ENCODE measurements at regions not wholly inside any gene's neighbourhood (a gene's known extent, or its start where the extent isn't known, plus 50 kb on each side); places are given as distances from the start of the nearest gene placed in this dataset.

DNA sequence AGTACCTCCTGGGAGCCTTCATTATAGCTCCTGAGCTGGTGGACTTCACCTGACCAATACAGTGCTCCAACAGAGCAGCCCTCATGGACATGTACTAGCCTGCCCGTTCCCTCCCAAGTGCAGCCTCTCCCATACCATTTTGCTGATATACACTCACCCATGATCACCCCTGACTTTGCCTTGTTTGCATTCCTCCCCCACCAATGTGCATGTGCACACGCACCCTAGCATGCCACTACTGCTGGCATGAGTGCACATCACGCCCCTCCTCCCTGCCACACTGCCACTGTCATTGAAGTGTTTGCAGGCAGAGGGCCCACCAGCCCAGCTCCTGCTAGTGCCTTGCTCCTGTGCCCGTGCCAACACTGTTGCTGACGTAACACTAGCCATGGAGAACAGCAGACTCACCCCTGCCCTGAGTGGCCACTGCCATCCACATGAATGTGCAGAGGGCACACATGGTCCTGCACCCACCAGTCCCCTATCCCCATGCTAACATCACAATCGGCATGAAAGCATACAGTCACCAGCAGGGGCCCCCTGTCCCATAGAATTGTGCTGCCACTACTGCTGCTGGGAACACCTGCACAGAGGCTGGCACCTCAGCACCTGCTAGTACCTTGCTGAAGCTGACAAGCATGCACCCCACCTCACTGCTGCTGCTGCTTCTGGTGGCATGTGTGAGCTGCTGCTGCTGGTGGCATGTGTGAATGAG lies 110.3 kb downstream of the SINHCAF start:
- H3K36me3 Mint-ChIP-seq, result no peaks in the 10 kb centered on the region
- H3K27ac Mint-ChIP-seq, result no peak overlapping the region

DNA sequence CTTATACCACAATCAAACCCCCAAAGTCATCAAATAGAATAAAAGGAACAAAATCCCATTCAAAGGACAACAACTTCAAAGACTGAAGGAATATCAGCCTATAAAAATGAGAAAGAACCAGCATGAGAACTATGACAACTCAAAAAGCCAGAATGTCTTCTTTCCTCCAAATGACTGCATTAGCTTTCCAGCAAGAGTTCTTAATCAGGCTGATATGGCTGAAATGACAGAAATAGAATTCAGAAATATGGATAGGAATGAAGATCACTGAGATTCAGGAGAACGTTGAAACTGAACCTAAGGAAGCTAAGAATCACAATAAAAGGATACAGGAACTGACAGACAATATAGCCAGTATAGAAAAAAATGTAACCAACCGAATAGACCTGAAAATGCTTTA lies 109.5 kb downstream of the SINHCAF start:
- no peak for ATAC-seq
- Mint-ChIP-seq H3K36me3 (no peaks in the 10 kb centered on the region), H3K27me3 (ENCODE audit: low read depth) (peaks cover 25% of the 10 kb centered on the region), H3K9me3 (0 out of 2 replicates have a peak, but pooled peaks cover 6% of the 10 kb centered on the region), H3K4me3 (no peak overlapping the region), H3K27ac (no peak overlapping the region), H3K4me1 (peaks cover 46% of the 10 kb centered on the region)
- no peak for DNase-seq (ENCODE audit: low spot score)
- CTCF ChIA-PET, result interaction anchor here (0.9 to 1.3 kb wide), 2 partner anchors 55 to 230 kb away, joined by 3 to 4 read pairs; no protein-coding TSS in a partner anchor
- TF ChIP-seq, protein P1, sequence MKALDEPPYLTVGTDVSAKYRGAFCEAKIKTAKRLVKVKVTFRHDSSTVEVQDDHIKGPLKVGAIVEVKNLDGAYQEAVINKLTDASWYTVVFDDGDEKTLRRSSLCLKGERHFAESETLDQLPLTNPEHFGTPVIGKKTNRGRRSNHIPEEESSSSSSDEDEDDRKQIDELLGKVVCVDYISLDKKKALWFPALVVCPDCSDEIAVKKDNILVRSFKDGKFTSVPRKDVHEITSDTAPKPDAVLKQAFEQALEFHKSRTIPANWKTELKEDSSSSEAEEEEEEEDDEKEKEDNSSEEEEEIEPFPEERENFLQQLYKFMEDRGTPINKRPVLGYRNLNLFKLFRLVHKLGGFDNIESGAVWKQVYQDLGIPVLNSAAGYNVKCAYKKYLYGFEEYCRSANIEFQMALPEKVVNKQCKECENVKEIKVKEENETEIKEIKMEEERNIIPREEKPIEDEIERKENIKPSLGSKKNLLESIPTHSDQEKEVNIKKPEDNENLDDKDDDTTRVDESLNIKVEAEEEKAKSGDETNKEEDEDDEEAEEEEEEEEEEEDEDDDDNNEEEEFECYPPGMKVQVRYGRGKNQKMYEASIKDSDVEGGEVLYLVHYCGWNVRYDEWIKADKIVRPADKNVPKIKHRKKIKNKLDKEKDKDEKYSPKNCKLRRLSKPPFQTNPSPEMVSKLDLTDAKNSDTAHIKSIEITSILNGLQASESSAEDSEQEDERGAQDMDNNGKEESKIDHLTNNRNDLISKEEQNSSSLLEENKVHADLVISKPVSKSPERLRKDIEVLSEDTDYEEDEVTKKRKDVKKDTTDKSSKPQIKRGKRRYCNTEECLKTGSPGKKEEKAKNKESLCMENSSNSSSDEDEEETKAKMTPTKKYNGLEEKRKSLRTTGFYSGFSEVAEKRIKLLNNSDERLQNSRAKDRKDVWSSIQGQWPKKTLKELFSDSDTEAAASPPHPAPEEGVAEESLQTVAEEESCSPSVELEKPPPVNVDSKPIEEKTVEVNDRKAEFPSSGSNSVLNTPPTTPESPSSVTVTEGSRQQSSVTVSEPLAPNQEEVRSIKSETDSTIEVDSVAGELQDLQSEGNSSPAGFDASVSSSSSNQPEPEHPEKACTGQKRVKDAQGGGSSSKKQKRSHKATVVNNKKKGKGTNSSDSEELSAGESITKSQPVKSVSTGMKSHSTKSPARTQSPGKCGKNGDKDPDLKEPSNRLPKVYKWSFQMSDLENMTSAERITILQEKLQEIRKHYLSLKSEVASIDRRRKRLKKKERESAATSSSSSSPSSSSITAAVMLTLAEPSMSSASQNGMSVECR (CRISPR knock-in tag; IDR thresholded peaks at IDR 0.05; ENCODE audit: borderline replicate concordance), result no peak
- TF ChIP-seq, protein P2, sequence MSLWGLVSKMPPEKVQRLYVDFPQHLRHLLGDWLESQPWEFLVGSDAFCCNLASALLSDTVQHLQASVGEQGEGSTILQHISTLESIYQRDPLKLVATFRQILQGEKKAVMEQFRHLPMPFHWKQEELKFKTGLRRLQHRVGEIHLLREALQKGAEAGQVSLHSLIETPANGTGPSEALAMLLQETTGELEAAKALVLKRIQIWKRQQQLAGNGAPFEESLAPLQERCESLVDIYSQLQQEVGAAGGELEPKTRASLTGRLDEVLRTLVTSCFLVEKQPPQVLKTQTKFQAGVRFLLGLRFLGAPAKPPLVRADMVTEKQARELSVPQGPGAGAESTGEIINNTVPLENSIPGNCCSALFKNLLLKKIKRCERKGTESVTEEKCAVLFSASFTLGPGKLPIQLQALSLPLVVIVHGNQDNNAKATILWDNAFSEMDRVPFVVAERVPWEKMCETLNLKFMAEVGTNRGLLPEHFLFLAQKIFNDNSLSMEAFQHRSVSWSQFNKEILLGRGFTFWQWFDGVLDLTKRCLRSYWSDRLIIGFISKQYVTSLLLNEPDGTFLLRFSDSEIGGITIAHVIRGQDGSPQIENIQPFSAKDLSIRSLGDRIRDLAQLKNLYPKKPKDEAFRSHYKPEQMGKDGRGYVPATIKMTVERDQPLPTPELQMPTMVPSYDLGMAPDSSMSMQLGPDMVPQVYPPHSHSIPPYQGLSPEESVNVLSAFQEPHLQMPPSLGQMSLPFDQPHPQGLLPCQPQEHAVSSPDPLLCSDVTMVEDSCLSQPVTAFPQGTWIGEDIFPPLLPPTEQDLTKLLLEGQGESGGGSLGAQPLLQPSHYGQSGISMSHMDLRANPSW (CRISPR knock-in tag; conservative IDR thresholded peaks at IDR 0.05; ENCODE audit: low read depth), result no peak
- TF ChIP-seq, protein P3, sequence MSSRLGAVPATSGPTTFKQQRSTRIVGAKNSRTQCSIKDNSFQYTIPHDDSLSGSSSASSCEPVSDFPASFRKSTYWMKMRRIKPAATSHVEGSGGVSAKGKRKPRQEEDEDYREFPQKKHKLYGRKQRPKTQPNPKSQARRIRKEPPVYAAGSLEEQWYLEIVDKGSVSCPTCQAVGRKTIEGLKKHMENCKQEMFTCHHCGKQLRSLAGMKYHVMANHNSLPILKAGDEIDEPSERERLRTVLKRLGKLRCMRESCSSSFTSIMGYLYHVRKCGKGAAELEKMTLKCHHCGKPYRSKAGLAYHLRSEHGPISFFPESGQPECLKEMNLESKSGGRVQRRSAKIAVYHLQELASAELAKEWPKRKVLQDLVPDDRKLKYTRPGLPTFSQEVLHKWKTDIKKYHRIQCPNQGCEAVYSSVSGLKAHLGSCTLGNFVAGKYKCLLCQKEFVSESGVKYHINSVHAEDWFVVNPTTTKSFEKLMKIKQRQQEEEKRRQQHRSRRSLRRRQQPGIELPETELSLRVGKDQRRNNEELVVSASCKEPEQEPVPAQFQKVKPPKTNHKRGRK (CRISPR knock-in tag; IDR thresholded peaks at IDR 0.05; ENCODE audit: borderline replicate concordance), result no peak
- TF ChIP-seq NR3C1 (CRISPR knock-in tag; conservative IDR thresholded peaks at IDR 0.05; ENCODE audit: low read depth), result no peak
- TF ChIP-seq, protein P4, sequence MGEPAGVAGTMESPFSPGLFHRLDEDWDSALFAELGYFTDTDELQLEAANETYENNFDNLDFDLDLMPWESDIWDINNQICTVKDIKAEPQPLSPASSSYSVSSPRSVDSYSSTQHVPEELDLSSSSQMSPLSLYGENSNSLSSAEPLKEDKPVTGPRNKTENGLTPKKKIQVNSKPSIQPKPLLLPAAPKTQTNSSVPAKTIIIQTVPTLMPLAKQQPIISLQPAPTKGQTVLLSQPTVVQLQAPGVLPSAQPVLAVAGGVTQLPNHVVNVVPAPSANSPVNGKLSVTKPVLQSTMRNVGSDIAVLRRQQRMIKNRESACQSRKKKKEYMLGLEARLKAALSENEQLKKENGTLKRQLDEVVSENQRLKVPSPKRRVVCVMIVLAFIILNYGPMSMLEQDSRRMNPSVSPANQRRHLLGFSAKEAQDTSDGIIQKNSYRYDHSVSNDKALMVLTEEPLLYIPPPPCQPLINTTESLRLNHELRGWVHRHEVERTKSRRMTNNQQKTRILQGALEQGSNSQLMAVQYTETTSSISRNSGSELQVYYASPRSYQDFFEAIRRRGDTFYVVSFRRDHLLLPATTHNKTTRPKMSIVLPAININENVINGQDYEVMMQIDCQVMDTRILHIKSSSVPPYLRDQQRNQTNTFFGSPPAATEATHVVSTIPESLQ (CRISPR knock-in tag; IDR thresholded peaks at IDR 0.05), result no peak
- TF ChIP-seq SMAD3 (CRISPR knock-in tag; IDR thresholded peaks at IDR 0.05; ENCODE audit: borderline replicate concordance), result no peak
- TF ChIP-seq, protein P5, sequence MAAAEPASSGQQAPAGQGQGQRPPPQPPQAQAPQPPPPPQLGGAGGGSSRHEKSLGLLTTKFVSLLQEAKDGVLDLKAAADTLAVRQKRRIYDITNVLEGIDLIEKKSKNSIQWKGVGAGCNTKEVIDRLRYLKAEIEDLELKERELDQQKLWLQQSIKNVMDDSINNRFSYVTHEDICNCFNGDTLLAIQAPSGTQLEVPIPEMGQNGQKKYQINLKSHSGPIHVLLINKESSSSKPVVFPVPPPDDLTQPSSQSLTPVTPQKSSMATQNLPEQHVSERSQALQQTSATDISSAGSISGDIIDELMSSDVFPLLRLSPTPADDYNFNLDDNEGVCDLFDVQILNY (CRISPR knock-in tag; IDR thresholded peaks at IDR 0.05), result no peak
- POLR2A ChIA-PET, result no interaction called here

More for the DNA sequence above, 110.3 kb downstream of the SINHCAF start:
- Mint-ChIP-seq H3K4me3 (no peak overlapping the region), H3K27me3 (ENCODE audit: low read depth) (peaks cover 17% of the 10 kb centered on the region), H3K4me1 (peaks cover 38% of the 10 kb centered on the region), H3K9me3 (0 out of 2 replicates have a peak, but pooled peaks cover 3% of the 10 kb centered on the region)
- TF ChIP-seq MXD4 (CRISPR knock-in tag; IDR thresholded peaks at IDR 0.05; ENCODE audit: borderline replicate concordance) (no peak), EMX1 (CRISPR knock-in tag; IDR thresholded peaks at IDR 0.05) (no peak)
- ChIA-PET POLR2A (no interaction called here), CTCF (interaction anchor here (1.5 kb wide), 1 partner anchor 10 kb away, joined by 3 read pairs; no protein-coding TSS in a partner anchor)
- ATAC-seq, result no peak
- no peak for DNase-seq (ENCODE audit: low spot score)
